ENCODE measurements at regions not wholly inside any gene's neighbourhood (a gene's known extent, or its start where the extent isn't known, plus 50 kb on each side); places are given as distances from the start of the nearest gene placed in this dataset.

DNA sequence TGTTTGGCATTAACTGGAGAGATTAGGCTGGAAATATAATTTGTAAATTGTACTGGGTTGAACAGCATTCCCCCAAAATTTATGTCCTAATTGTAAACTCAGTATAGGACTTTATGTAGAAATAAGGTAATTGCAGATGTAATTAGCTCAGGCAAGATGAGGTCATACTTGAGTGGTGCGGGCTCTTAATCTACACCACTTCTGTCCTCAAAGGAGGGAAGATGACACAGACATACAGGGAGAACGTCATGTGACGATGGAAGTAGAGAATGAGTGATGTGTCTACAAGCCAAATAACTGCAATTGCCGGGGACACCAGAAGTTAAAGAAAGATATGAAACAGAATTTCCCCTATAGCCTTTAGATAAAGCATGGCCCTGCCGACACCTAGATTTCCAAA lies 1501.1 kb upstream of the PIK3C3 start:
- DNase-seq (ENCODE audit: low read depth), result no peak
- H3K4me3 ChIP-seq (ENCODE audit: low read depth, low read length), result no peak overlapping the region
- TF ChIP-seq POLR2A (IDR thresholded peaks at IDR 0.05; ENCODE audit: extremely low read depth, insufficient read length), result no peak
- TF ChIP-seq, protein P1, sequence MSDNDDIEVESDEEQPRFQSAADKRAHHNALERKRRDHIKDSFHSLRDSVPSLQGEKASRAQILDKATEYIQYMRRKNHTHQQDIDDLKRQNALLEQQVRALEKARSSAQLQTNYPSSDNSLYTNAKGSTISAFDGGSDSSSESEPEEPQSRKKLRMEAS (IDR thresholded peaks at IDR 0.05; ENCODE audit: low read depth, low read length), result no peak

DNA sequence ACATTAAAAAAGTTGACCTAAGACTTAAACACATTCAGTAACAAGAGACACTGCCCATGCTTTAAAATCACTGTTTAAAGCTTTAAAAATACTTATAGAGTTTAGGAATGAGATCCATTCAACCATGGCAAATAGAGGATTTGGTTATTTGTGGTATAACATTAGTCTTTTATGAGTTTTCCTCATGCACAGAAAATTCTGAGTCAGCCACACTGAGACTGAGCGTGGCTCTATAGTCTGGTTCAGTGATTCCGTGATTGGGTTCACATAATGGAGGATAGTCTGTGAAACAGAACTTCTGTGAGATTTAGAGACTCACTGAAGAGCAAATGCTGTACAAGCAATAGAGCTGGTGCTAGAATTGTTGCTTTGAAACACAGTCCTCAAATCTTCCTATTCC lies 1502.4 kb upstream of the PIK3C3 start:
- H3K4me3 ChIP-seq (ENCODE audit: low read depth, low read length), result no peak overlapping the region
- no peak for DNase-seq (ENCODE audit: low read depth)
- TF ChIP-seq POLR2A (IDR thresholded peaks at IDR 0.05; ENCODE audit: extremely low read depth, insufficient read length) (no peak), MYC (IDR thresholded peaks at IDR 0.05; ENCODE audit: low read depth, low read length) (no peak)
- TF ChIP-seq, protein P1 (IDR thresholded peaks at IDR 0.05; ENCODE audit: low read depth, low read length), result no peak
- TF ChIP-seq, protein P2, sequence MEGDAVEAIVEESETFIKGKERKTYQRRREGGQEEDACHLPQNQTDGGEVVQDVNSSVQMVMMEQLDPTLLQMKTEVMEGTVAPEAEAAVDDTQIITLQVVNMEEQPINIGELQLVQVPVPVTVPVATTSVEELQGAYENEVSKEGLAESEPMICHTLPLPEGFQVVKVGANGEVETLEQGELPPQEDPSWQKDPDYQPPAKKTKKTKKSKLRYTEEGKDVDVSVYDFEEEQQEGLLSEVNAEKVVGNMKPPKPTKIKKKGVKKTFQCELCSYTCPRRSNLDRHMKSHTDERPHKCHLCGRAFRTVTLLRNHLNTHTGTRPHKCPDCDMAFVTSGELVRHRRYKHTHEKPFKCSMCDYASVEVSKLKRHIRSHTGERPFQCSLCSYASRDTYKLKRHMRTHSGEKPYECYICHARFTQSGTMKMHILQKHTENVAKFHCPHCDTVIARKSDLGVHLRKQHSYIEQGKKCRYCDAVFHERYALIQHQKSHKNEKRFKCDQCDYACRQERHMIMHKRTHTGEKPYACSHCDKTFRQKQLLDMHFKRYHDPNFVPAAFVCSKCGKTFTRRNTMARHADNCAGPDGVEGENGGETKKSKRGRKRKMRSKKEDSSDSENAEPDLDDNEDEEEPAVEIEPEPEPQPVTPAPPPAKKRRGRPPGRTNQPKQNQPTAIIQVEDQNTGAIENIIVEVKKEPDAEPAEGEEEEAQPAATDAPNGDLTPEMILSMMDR (IDR thresholded peaks at IDR 0.05; ENCODE audit: low read depth, low read length), result no peak

DNA sequence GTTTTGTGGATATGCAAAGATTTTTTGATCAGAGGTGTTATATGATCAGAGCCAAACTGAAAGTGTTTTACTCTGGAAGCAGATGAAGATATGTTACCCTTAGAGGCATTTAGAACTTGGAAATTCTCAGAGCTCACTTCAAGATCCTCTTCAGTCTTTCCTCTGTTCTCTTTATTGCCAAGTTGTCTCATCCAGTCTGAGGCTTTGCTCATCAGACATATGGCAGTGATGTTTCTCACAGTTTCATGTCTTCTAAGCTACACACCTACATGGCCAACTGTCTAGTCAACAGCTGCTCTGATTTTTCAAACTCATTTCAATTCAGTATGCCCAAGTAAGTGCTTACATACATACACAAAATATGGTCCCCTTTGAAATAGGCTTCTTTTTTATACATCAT lies 1504.3 kb upstream of the PIK3C3 start:
- H3K4me3 ChIP-seq (ENCODE audit: low read depth, low read length), result no peak overlapping the region
- no peak for DNase-seq (ENCODE audit: low read depth)
- TF ChIP-seq, protein P2 (IDR thresholded peaks at IDR 0.05; ENCODE audit: low read depth, low read length), result no peak
- TF ChIP-seq MYC (IDR thresholded peaks at IDR 0.05; ENCODE audit: low read depth, low read length) (no peak), POLR2A (IDR thresholded peaks at IDR 0.05; ENCODE audit: extremely low read depth, insufficient read length) (no peak)
- TF ChIP-seq, protein P1 (IDR thresholded peaks at IDR 0.05; ENCODE audit: low read depth, low read length), result no peak

DNA sequence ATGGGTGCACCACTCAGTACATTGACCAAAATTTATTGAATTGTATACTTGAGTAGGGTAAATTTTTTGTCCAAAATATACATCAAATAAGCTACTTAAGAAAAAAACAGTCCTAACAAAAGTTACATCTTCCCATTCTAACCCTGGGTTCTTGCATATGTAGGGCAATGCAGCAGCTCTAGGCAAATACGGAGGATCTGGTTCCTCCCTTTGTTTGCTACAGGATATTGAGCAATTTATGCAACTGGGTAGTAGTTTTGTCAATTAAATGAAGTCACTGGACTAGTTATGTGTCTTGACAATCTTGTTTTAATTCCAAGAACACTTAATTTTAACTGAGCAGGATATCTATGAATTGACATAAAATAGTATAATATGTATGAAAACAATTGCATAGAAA lies 1507.2 kb upstream of the PIK3C3 start:
- peak; percentile 18 for DNase-seq (ENCODE audit: low read depth)
- no peak for TF ChIP-seq POLR2A (IDR thresholded peaks at IDR 0.05; ENCODE audit: extremely low read depth, insufficient read length)
- TF ChIP-seq, protein P2 (IDR thresholded peaks at IDR 0.05; ENCODE audit: low read depth, low read length), result no peak
- TF ChIP-seq MYC (IDR thresholded peaks at IDR 0.05; ENCODE audit: low read depth, low read length), result no peak
- TF ChIP-seq, protein P1 (IDR thresholded peaks at IDR 0.05; ENCODE audit: low read depth, low read length), result no peak
- H3K4me3 ChIP-seq (ENCODE audit: low read depth, low read length), result no peak overlapping the region

DNA sequence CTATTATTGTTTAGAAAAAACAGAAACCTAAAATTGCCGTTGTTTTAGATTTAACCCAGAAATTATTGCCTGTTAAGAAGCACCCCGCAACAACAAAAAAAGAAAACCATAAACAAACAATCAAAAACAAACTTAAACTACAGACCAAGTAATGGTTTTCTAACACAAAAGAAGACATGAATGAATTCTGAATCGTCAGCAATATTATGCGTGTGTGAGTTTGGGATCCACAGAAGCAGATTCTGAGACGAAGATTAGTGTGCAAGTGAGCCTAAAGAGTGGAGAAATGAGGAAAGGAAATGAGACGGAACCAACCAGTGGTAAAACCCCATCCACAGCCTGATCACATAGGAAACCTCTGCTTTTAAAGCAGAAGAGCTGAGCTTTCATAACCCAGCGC lies 1514.9 kb upstream of the PIK3C3 start:
- no peak for DNase-seq (ENCODE audit: low read depth)
- TF ChIP-seq, protein P2 (IDR thresholded peaks at IDR 0.05; ENCODE audit: low read depth, low read length), result no peak
- TF ChIP-seq MYC (IDR thresholded peaks at IDR 0.05; ENCODE audit: low read depth, low read length), result no peak
- TF ChIP-seq, protein P1 (IDR thresholded peaks at IDR 0.05; ENCODE audit: low read depth, low read length), result no peak
- TF ChIP-seq POLR2A (IDR thresholded peaks at IDR 0.05; ENCODE audit: extremely low read depth, insufficient read length), result no peak
- no peak overlapping the region for H3K4me3 ChIP-seq (ENCODE audit: low read depth, low read length)

DNA sequence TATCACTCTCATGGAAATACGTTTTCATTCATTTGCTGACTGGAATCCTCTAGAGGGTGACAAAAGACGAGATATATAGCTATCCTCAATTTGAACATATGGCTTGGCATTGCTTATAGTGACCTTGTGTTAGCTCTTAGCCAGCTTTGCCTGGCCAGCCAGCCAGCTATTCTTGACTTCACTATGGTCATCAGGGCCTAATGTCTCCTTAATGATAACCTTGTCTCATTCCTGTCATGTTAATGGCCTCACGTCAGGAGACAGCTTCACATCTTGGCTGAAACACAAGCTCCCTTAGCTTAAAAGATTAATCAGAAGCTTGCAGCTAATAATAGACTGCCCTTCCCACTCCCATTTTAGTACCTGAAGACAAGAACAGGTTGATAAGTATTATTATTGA lies 1517.5 kb upstream of the PIK3C3 start:
- DNase-seq (ENCODE audit: low read depth), result no peak

More for the DNA sequence above, 1517.5 kb upstream of the PIK3C3 start:
- TF ChIP-seq, protein P1 (IDR thresholded peaks at IDR 0.05; ENCODE audit: low read depth, low read length), result no peak
- TF ChIP-seq, protein P2 (IDR thresholded peaks at IDR 0.05; ENCODE audit: low read depth, low read length), result no peak
- TF ChIP-seq POLR2A (IDR thresholded peaks at IDR 0.05; ENCODE audit: extremely low read depth, insufficient read length) (no peak), MYC (IDR thresholded peaks at IDR 0.05; ENCODE audit: low read depth, low read length) (no peak)
- no peak overlapping the region for H3K4me3 ChIP-seq (ENCODE audit: low read depth, low read length)
